HEK293 (cell line): ENCODE measurements at regions not wholly inside any gene's neighbourhood (a gene's known extent, or its start where the extent isn't known, plus 50 kb on each side); places are given as distances from the start of the nearest gene placed in this dataset.

Source experiments
- CTCF ChIA-PET: fragments of 350-600 bp; formaldehyde crosslinking; extraction: SDS; loops from one replicate; lab custom pipeline; 2021; ENCODE audit warnings: antibody characterized with exemption; lab: Yijun Ruan, JAX
- POLR2A ChIA-PET: fragments of 300-600 bp; formaldehyde crosslinking; extraction: SDS; loops from one replicate; lab custom pipeline; 2020; ENCODE audit warnings: antibody characterized with exemption, inconsistent platforms; lab: Yijun Ruan, JAX
- H3K27ac ChIP-seq: fragments of 200-500 bp; sonication (Bioruptor generic); 2 replicates; pipeline ENCODE4 v1.5.1; 2014; ENCODE audit warnings: low read depth, low read length, control low read depth, inconsistent platforms; ENCODE audit errors: extremely low read depth
- H3K36me3 ChIP-seq, 2 experiments: fragments of 200-500 bp in 1 of 2; sonication (Bioruptor generic) in 1 of 2; 1 replicate in 1 of 2; 2 replicates in 1 of 2; pipeline ENCODE4 v1.5.1; 2014 to 2017; ENCODE audit warnings: inconsistent platforms in 2 of 2, low read length in 2 of 2; ENCODE audit not compliant: control insufficient read depth in 2 of 2, insufficient read depth in 1 of 2
- H3K4me1 ChIP-seq: fragments of 200-500 bp; sonication (Bioruptor generic); 2 replicates; pipeline ENCODE4 v1.5.1; 2014; ENCODE audit warnings: mild to moderate bottlenecking, low read length, inconsistent platforms; ENCODE audit not compliant: control insufficient read depth, insufficient read depth
- H3K4me3 ChIP-seq: 2 replicates; pipeline ENCODE4 v1.5.1; 2011; ENCODE audit warnings: low read depth, mild to moderate bottlenecking, control low read depth, low read length, moderate library complexity
- H3K9me3 ChIP-seq: fragments of 200-500 bp; sonication (Bioruptor generic); 2 replicates; pipeline ENCODE4 v1.5.1; 2014; ENCODE audit warnings: low read depth, low read length, inconsistent platforms; ENCODE audit not compliant: control insufficient read depth, insufficient read depth
- FEZF1 ChIP-seq: fragments of 450-650 bp; formaldehyde crosslinking; IDR thresholded peaks from 2 replicates; pipeline ENCODE4 v1.5.1; 2016; ENCODE audit warnings: missing biosample characterization, missing genetic modification characterization
- GLIS2 ChIP-seq: fragments of 450-650 bp; formaldehyde crosslinking; IDR thresholded peaks from 2 replicates; pipeline ENCODE4 v1.5.1; 2016; ENCODE audit warnings: missing biosample characterization, missing genetic modification characterization
- KLF10 ChIP-seq: fragments of 450-650 bp; IDR thresholded peaks from 2 replicates; pipeline ENCODE4 v1.5.1; 2018; ENCODE audit warnings: missing biosample characterization, mild to moderate bottlenecking, missing genetic modification characterization
- KLF16 ChIP-seq: fragments of 450-650 bp; formaldehyde crosslinking; IDR thresholded peaks from 2 replicates; pipeline ENCODE4 v1.5.1; 2017; ENCODE audit warnings: missing biosample characterization, missing genetic modification characterization
- MYNN ChIP-seq: fragments of 450-650 bp; formaldehyde crosslinking; IDR thresholded peaks from 2 replicates; pipeline ENCODE4 v1.5.1; 2016; ENCODE audit warnings: missing biosample characterization, missing genetic modification characterization, borderline replicate concordance
- MZF1 ChIP-seq: fragments of 450-650 bp; formaldehyde crosslinking; IDR thresholded peaks from 2 replicates; pipeline ENCODE4 v1.5.1; 2017; ENCODE audit warnings: missing biosample characterization, missing genetic modification characterization, borderline replicate concordance
- TCF7L2 ChIP-seq: IDR thresholded peaks from 2 replicates; pipeline ENCODE4 v1.6.1; 2011; ENCODE audit warnings: low read depth, mild to moderate bottlenecking, inconsistent platforms, low read length, moderate library complexity, borderline replicate concordance
- ZFP3 ChIP-seq: fragments of 450-650 bp; formaldehyde crosslinking; IDR thresholded peaks from 2 replicates; pipeline ENCODE4 v1.5.1; 2016; ENCODE audit warnings: low read depth, missing biosample characterization, missing genetic modification characterization
- ZFP37 ChIP-seq: fragments of 450-650 bp; formaldehyde crosslinking; IDR thresholded peaks from 2 replicates; pipeline ENCODE4 v1.5.1; 2016; ENCODE audit warnings: missing biosample characterization, missing genetic modification characterization
- ZNF121 ChIP-seq: fragments of 450-650 bp; formaldehyde crosslinking; IDR thresholded peaks from 2 replicates; pipeline ENCODE4 v1.5.1; 2016; ENCODE audit warnings: missing biosample characterization, missing genetic modification characterization
- ZNF132 ChIP-seq: fragments of 450-650 bp; formaldehyde crosslinking; IDR thresholded peaks from 2 replicates; pipeline ENCODE4 v1.5.1; 2017; ENCODE audit warnings: missing biosample characterization, missing genetic modification characterization, borderline replicate concordance
- ZNF175 ChIP-seq: fragments of 450-650 bp; formaldehyde crosslinking; IDR thresholded peaks from 2 replicates; pipeline ENCODE4 v1.5.1; 2016; ENCODE audit warnings: missing biosample characterization, missing genetic modification characterization
- ZNF239 ChIP-seq: fragments of 450-650 bp; formaldehyde crosslinking; IDR thresholded peaks from 2 replicates; pipeline ENCODE4 v1.5.1; 2016; ENCODE audit warnings: missing biosample characterization, missing genetic modification characterization
- ZNF248 ChIP-seq: fragments of 450-650 bp; formaldehyde crosslinking; IDR thresholded peaks from 2 replicates; pipeline ENCODE4 v1.5.1; 2017; ENCODE audit warnings: missing biosample characterization, missing genetic modification characterization
- ZNF311 ChIP-seq: fragments of 450-650 bp; formaldehyde crosslinking; IDR thresholded peaks from 2 replicates; pipeline ENCODE4 v1.5.1; 2017; ENCODE audit warnings: missing biosample characterization, missing genetic modification characterization, borderline replicate concordance
- ZNF324 ChIP-seq: fragments of 450-650 bp; formaldehyde crosslinking; IDR thresholded peaks from 2 replicates; pipeline ENCODE4 v1.5.1; 2016; ENCODE audit warnings: missing biosample characterization, missing genetic modification characterization
- ZNF350 ChIP-seq: fragments of 450-650 bp; formaldehyde crosslinking; IDR thresholded peaks from 2 replicates; pipeline ENCODE4 v1.5.0; 2017; ENCODE audit warnings: missing biosample characterization, mild to moderate bottlenecking, missing genetic modification characterization
- ZNF37A ChIP-seq: fragments of 450-650 bp; IDR thresholded peaks from 2 replicates; pipeline ENCODE4 v1.5.1; 2018; ENCODE audit warnings: missing biosample characterization, missing genetic modification characterization
- ZNF529 ChIP-seq: fragments of 450-650 bp; formaldehyde crosslinking; IDR thresholded peaks from 2 replicates; pipeline ENCODE4 v1.5.1; 2017; ENCODE audit warnings: missing genetic modification characterization, missing biosample characterization; ENCODE audit not compliant: insufficient replicate concordance
- ZNF629 ChIP-seq: fragments of 450-650 bp; formaldehyde crosslinking; IDR thresholded peaks from 2 replicates; pipeline ENCODE4 v1.5.1; 2017; ENCODE audit warnings: missing biosample characterization, missing genetic modification characterization
- ZNF664 ChIP-seq: fragments of 450-650 bp; formaldehyde crosslinking; IDR thresholded peaks from 2 replicates; pipeline ENCODE4 v1.5.1; 2016; ENCODE audit warnings: missing biosample characterization, missing genetic modification characterization
- ZNF777 ChIP-seq: fragments of 450-650 bp; formaldehyde crosslinking; IDR thresholded peaks from 2 replicates; pipeline ENCODE4 v1.5.1; 2017; ENCODE audit warnings: missing biosample characterization, missing genetic modification characterization, borderline replicate concordance
- ZNF830 ChIP-seq: fragments of 450-650 bp; IDR thresholded peaks from 2 replicates; pipeline ENCODE4 v1.5.0; 2018; ENCODE audit warnings: missing biosample characterization, missing genetic modification characterization, low read depth, mild to moderate bottlenecking, moderate library complexity
- ZSCAN23 ChIP-seq: fragments of 450-650 bp; formaldehyde crosslinking; IDR thresholded peaks from 2 replicates; pipeline ENCODE4 v1.5.1; 2016; ENCODE audit warnings: missing biosample characterization, missing genetic modification characterization
- TF ChIP-seq, protein P1 (sequence below): fragments of 450-650 bp; formaldehyde crosslinking; IDR thresholded peaks from 2 replicates; pipeline ENCODE4 v1.5.1; 2016; ENCODE audit warnings: missing biosample characterization, missing genetic modification characterization
- TF ChIP-seq, protein P2 (sequence below): fragments of 450-650 bp; formaldehyde crosslinking; IDR thresholded peaks from 2 replicates; pipeline ENCODE4 v1.5.1; 2016; ENCODE audit warnings: missing biosample characterization, missing genetic modification characterization
- TF ChIP-seq, protein P3 (sequence below): fragments of 450-650 bp; formaldehyde crosslinking; IDR thresholded peaks from 2 replicates; pipeline ENCODE4 v1.5.1; 2016; ENCODE audit warnings: missing biosample characterization, missing genetic modification characterization
- TF ChIP-seq, protein P4 (sequence below): fragments of 450-650 bp; formaldehyde crosslinking; IDR thresholded peaks from 2 replicates; pipeline ENCODE4 v1.5.1; 2017; ENCODE audit warnings: missing biosample characterization, missing genetic modification characterization

GRCh38 chr18:41024792-41025191 is 930.2 kb upstream of the PIK3C3 start (continued):
- TF ChIP-seq, protein P1, sequence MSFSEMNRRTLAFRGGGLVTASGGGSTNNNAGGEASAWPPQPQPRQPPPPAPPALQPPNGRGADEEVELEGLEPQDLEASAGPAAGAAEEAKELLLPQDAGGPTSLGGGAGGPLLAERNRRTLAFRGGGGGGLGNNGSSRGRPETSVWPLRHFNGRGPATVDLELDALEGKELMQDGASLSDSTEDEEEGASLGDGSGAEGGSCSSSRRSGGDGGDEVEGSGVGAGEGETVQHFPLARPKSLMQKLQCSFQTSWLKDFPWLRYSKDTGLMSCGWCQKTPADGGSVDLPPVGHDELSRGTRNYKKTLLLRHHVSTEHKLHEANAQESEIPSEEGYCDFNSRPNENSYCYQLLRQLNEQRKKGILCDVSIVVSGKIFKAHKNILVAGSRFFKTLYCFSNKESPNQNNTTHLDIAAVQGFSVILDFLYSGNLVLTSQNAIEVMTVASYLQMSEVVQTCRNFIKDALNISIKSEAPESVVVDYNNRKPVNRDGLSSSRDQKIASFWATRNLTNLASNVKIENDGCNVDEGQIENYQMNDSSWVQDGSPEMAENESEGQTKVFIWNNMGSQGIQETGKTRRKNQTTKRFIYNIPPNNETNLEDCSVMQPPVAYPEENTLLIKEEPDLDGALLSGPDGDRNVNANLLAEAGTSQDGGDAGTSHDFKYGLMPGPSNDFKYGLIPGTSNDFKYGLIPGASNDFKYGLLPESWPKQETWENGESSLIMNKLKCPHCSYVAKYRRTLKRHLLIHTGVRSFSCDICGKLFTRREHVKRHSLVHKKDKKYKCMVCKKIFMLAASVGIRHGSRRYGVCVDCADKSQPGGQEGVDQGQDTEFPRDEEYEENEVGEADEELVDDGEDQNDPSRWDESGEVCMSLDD = no peak
- TF ChIP-seq ZNF830 (tag by site-specific recombination) (no peak), ZNF629 (no peak)

DNA sequence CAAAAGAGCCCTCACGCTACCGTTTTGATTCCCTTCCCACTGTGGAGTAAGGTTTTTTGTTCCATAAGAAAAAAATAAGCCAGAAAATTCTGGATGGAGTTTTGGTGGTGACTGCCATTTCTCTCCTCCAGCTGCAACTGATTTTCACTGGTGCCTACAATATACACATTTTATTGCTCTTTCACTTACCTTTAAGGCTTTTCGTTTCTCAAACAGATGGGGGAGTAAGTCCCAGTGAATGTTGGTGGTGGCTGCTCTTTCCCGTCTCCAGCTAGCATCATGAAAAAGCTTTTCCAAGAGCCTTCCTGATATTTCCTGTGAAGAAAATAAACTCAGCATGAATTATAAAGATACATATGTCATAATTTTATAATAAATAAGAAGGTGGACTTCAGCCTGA is 932.5 kb upstream of the PIK3C3 start:
- H3K36me3 ChIP-seq = no peaks in the 10 kb centered on the region
- TF ChIP-seq ZFP3 = no peak
- no peak for TF ChIP-seq MYNN (tag by site-specific recombination)
- no peak for TF ChIP-seq ZNF311 (tag by site-specific recombination)
- TF ChIP-seq ZNF830 (tag by site-specific recombination) = no peak
- no peak for TF ChIP-seq ZFP37 (tag by site-specific recombination)
- no peak for TF ChIP-seq ZNF239 (tag by site-specific recombination)
- TF ChIP-seq ZNF121 = no peak
- TF ChIP-seq, protein P2, sequence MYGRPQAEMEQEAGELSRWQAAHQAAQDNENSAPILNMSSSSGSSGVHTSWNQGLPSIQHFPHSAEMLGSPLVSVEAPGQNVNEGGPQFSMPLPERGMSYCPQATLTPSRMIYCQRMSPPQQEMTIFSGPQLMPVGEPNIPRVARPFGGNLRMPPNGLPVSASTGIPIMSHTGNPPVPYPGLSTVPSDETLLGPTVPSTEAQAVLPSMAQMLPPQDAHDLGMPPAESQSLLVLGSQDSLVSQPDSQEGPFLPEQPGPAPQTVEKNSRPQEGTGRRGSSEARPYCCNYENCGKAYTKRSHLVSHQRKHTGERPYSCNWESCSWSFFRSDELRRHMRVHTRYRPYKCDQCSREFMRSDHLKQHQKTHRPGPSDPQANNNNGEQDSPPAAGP = no peak
- TF ChIP-seq TCF7L2 = no peak
- no peak for TF ChIP-seq ZNF248 (tag by site-specific recombination)
- no peak for TF ChIP-seq ZNF37A (tag by site-specific recombination)
- no peak for TF ChIP-seq GLIS2 (tag by site-specific recombination)
- TF ChIP-seq KLF10 (tag by site-specific recombination) = no peak
- TF ChIP-seq, protein P3, sequence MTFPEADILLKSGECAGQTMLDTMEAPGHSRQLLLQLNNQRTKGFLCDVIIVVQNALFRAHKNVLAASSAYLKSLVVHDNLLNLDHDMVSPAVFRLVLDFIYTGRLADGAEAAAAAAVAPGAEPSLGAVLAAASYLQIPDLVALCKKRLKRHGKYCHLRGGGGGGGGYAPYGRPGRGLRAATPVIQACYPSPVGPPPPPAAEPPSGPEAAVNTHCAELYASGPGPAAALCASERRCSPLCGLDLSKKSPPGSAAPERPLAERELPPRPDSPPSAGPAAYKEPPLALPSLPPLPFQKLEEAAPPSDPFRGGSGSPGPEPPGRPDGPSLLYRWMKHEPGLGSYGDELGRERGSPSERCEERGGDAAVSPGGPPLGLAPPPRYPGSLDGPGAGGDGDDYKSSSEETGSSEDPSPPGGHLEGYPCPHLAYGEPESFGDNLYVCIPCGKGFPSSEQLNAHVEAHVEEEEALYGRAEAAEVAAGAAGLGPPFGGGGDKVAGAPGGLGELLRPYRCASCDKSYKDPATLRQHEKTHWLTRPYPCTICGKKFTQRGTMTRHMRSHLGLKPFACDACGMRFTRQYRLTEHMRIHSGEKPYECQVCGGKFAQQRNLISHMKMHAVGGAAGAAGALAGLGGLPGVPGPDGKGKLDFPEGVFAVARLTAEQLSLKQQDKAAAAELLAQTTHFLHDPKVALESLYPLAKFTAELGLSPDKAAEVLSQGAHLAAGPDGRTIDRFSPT (tag by site-specific recombination) = no peak
- no peak for TF ChIP-seq ZSCAN23
- no peak for TF ChIP-seq ZNF175 (tag by site-specific recombination)
- no peak for TF ChIP-seq KLF16 (tag by site-specific recombination)
- TF ChIP-seq, all 188 proteins: peak for 0
- Histone ChIP-seq H3K27ac (no peak overlapping the region), H3K4me3 (no peak overlapping the region), H3K4me1 (no peaks in the 10 kb centered on the region), H3K9me3 (no peaks in the 10 kb centered on the region)
- CTCF ChIA-PET = interaction anchor here (0.6 kb wide), 1 partner anchor 11 kb away, joined by 3 read pairs; no protein-coding TSS in a partner anchor
- POLR2A ChIA-PET = no interaction called here

- H3K9me3 ChIP-seq = no peaks in the 10 kb centered on the region
- TF ChIP-seq ZNF350 (tag by site-specific recombination) = no peak
- TF ChIP-seq, protein P4, sequence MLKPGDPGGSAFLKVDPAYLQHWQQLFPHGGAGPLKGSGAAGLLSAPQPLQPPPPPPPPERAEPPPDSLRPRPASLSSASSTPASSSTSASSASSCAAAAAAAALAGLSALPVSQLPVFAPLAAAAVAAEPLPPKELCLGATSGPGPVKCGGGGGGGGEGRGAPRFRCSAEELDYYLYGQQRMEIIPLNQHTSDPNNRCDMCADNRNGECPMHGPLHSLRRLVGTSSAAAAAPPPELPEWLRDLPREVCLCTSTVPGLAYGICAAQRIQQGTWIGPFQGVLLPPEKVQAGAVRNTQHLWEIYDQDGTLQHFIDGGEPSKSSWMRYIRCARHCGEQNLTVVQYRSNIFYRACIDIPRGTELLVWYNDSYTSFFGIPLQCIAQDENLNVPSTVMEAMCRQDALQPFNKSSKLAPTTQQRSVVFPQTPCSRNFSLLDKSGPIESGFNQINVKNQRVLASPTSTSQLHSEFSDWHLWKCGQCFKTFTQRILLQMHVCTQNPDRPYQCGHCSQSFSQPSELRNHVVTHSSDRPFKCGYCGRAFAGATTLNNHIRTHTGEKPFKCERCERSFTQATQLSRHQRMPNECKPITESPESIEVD (tag by site-specific recombination) = no peak
- no peak for TF ChIP-seq ZNF664 (tag by site-specific recombination)
- no peak for TF ChIP-seq MZF1 (tag by site-specific recombination)
- no peak for TF ChIP-seq ZNF529 (tag by site-specific recombination)
- no peak for TF ChIP-seq ZNF629
- no peak for TF ChIP-seq ZNF324 (tag by site-specific recombination)
- no peak for TF ChIP-seq ZNF777
- no peak for TF ChIP-seq ZFP3
- TF ChIP-seq FEZF1 = no peak
- TF ChIP-seq ZNF132 (tag by site-specific recombination) = no peak
- CTCF ChIA-PET = no interaction called here
- H3K27ac ChIP-seq = no peak overlapping the region
- POLR2A ChIA-PET = no interaction called here
- H3K4me3 ChIP-seq = no peak overlapping the region
- no peaks in the 10 kb centered on the region for H3K36me3 ChIP-seq
- no peaks in the 10 kb centered on the region for H3K4me1 ChIP-seq
Measured at GRCh38 chr18:41021089-41021488, 933.9 kb upstream of the PIK3C3 start.
